GM12878 (cell line): ENCODE measurements at regions not wholly inside any gene's neighbourhood (a gene's known extent, or its start where the extent isn't known, plus 50 kb on each side); places are given as distances from the start of the nearest gene placed in this dataset.

ENCODE experiments used
- ATAC-seq: fragments of 200-7000 bp; cut with Tn5 transposase; 3 replicates; pipeline ENCODE4 v1.9.1; 2020; ENCODE audit warnings: mild to moderate bottlenecking, moderate library complexity
- BruUV-seq: library from RNA; stranded (reverse); fragments of 400-500 nt; replicated peaks from 2 replicates; lab custom pipeline; 2021; lab: Mats Ljungman, UMichigan
- CTCF ChIA-PET: fragments of 300-600 bp; sonication (Branson Sonifier 250); formaldehyde crosslinking; extraction: SDS; loops from one replicate; lab custom pipeline; 2021; ENCODE audit warnings: inconsistent platforms; lab: Yijun Ruan, JAX
- POLR2A ChIA-PET: fragments of 350-600 bp; formaldehyde crosslinking; extraction: SDS; loops from one replicate; lab custom pipeline; 2021; ENCODE audit warnings: inconsistent platforms; lab: Charles Lee
- RAD21 ChIA-PET: fragments of 300-600 bp; sonication (Branson Sonifier 250); formaldehyde crosslinking; loops from one replicate; lab custom pipeline; 2023; ENCODE audit warnings: antibody characterized with exemption; ENCODE audit not compliant: unreplicated experiment; lab: Charles Lee
- SMC1A ChIA-PET: fragments of 300-600 bp; sonication (Branson Sonifier 250); formaldehyde crosslinking; loops from one replicate; lab custom pipeline; 2023; ENCODE audit not compliant: unreplicated experiment, uncharacterized antibody; lab: Charles Lee
- DNase-seq: peaks from one replicate; pipeline ENCODE4 v3.0.0-alpha.2; 2011; ENCODE audit warnings: low read depth, low spot score
- FAIRE-seq: peaks from 3 replicates; lab custom pipeline; 2011; peaks lifted over from hg19 to GRCh38; lab: Jason Lieb, UNC
- H2AFZ ChIP-seq: 2 replicates; pipeline ENCODE4 v1.6.0; 2011; ENCODE audit warnings: low read depth, low read length, control low read depth; ENCODE audit not compliant: control insufficient read depth
- H3K27ac ChIP-seq: 2 replicates; pipeline ENCODE4 v1.5.1; 2011; ENCODE audit warnings: control low read depth; ENCODE audit not compliant: control insufficient read depth, insufficient read depth
- H3K27me3 ChIP-seq, 2 experiments: replicated peaks in 1 of 2; 2 replicates each; pipeline versions ENCODE4 v1.6.0 to v1.6.1; 2011; ENCODE audit warnings: low read length in 1 of 2; ENCODE audit not compliant: control insufficient read depth in 2 of 2, insufficient read depth in 2 of 2
- H3K36me3 ChIP-seq, 2 experiments: 2 replicates each; pipeline ENCODE4 v1.5.1; 2011; ENCODE audit warnings: low read length in 1 of 2; ENCODE audit not compliant: control insufficient read depth in 2 of 2, insufficient read depth in 2 of 2
- H3K4me1 ChIP-seq: 2 replicates; pipeline ENCODE4 v1.6.1; 2011; ENCODE audit warnings: mild to moderate bottlenecking, low read length, moderate library complexity, mixed read lengths; ENCODE audit not compliant: control insufficient read depth, insufficient read depth
- H3K4me2 ChIP-seq: 2 replicates; pipeline ENCODE4 v1.6.0; 2011; ENCODE audit warnings: control low read depth; ENCODE audit not compliant: control insufficient read depth, insufficient read depth
- H3K4me3 ChIP-seq: fragments of 200-600 bp; sonication (generic); 2 replicates; pipeline ENCODE4 v1.5.1; 2016
- H3K79me2 ChIP-seq: 2 replicates; pipeline ENCODE4 v1.6.0; 2011; ENCODE audit warnings: low read length; ENCODE audit not compliant: control insufficient read depth, insufficient read depth
- H3K9ac ChIP-seq: 2 replicates; pipeline ENCODE4 v1.8.0; 2011; ENCODE audit warnings: low read length, control low read depth, mixed read lengths; ENCODE audit not compliant: control insufficient read depth, insufficient read depth
- H3K9me3 ChIP-seq: replicated peaks from 3 replicates; pipeline ENCODE4 v1.5.1; 2011; ENCODE audit warnings: mild to moderate bottlenecking, low read length; ENCODE audit not compliant: control insufficient read depth, insufficient read depth
- H4K20me1 ChIP-seq: 2 replicates; pipeline ENCODE4 v1.6.0; 2011; ENCODE audit not compliant: control insufficient read depth, insufficient read depth
- CREM ChIP-seq: IDR thresholded peaks from 2 replicates; pipeline ENCODE4 v1.6.1; 2014; ENCODE audit warnings: antibody characterized with exemption, low read depth
- CUX1 ChIP-seq: IDR thresholded peaks from 2 replicates; pipeline ENCODE4 v1.6.1; 2012; ENCODE audit warnings: improper control_type of control experiment, low read depth, low read length; ENCODE audit not compliant: insufficient replicate concordance
- E2F4 ChIP-seq: IDR thresholded peaks from 2 replicates; pipeline ENCODE4 v1.6.1; 2012; ENCODE audit warnings: low read depth, low read length, improper control_type of control experiment
- ELK1 ChIP-seq: IDR thresholded peaks from 2 replicates; pipeline ENCODE4 v1.6.1; 2012; ENCODE audit warnings: low read depth, low read length, improper control_type of control experiment
- GATAD2B ChIP-seq: fragments of 450-650 bp; conservative IDR thresholded peaks from 2 replicates; pipeline ENCODE4 v1.6.1; 2017; ENCODE audit warnings: low read depth, mild to moderate bottlenecking, moderate library complexity
- HSF1 ChIP-seq: fragments of 150-350 bp; IDR thresholded peaks from 2 replicates; pipeline ENCODE4 v1.6.1; 2014; ENCODE audit warnings: mild to moderate bottlenecking, low read depth, low read length
- IKZF1 ChIP-seq: fragments of 450-650 bp; conservative IDR thresholded peaks from 2 replicates; pipeline ENCODE4 v1.6.1; 2017; ENCODE audit warnings: antibody characterized with exemption, mild to moderate bottlenecking
- NFYA ChIP-seq: IDR thresholded peaks from 2 replicates; pipeline ENCODE4 v1.6.1; 2011; ENCODE audit warnings: low read depth, mild to moderate bottlenecking, low read length, improper control_type of control experiment, borderline replicate concordance
- PBX3 ChIP-seq: IDR thresholded peaks from 2 replicates; pipeline ENCODE4 v1.6.1; 2011; ENCODE audit warnings: mild to moderate bottlenecking, low read depth, low read length, moderate library complexity; ENCODE audit not compliant: insufficient replicate concordance
- SIN3A ChIP-seq: IDR thresholded peaks from 2 replicates; pipeline ENCODE4 v1.6.1; 2012; ENCODE audit warnings: low read depth, low read length, improper control_type of control experiment
- TCF3 ChIP-seq: IDR thresholded peaks from 2 replicates; pipeline ENCODE4 v1.6.1; 2012; ENCODE audit warnings: low read depth, mild to moderate bottlenecking, low read length, borderline replicate concordance; ENCODE audit not compliant: insufficient read depth
- TCF7 ChIP-seq: IDR thresholded peaks from 2 replicates; pipeline ENCODE4 v1.6.1; 2014; ENCODE audit warnings: antibody characterized with exemption, borderline replicate concordance
- WGBS: methylation state at CpG from one replicate; pipeline ENCODE4 v1.1.6; 2016; ENCODE audit warnings: low lambda C conversion rate; ENCODE audit not compliant: insufficient replicate concordance, insufficient coverage; ENCODE audit errors: missing lambda C conversion rate; 5-methylcytosine and 5-hydroxymethylcytosine counted together
- in situ Hi-C: fragments of 300-500 bp; cut with MboI; formaldehyde crosslinking; loops from 9 replicates; pipeline ENCODE4 v1.14.3; 2018; ENCODE audit warnings: mixed read lengths
- intact Hi-C: fragments of 100-400 bp; cut with micrococcal nuclease; formaldehyde crosslinking; loops from one replicate; pipeline ENCODE4 v1.14.2; 2022; ENCODE audit not compliant: unreplicated experiment

- TF ChIP-seq PBX3 (no peak), E2F4 (no peak), GATAD2B (no peak), SIN3A (no peak), NFYA (no peak)
Observed at GRCh38 chr11:29916040-29916439, 100.8 kb downstream of the KCNA4 start (continued).

- Histone ChIP-seq H3K9me3 (no peaks in the 10 kb centered on the region), H3K27ac (no peak overlapping the region), H3K4me2 (no peak overlapping the region), H3K27me3 (no peaks in the 10 kb centered on the region), H3K36me3 (no peaks in the 10 kb centered on the region), H3K4me1 (no peaks in the 10 kb centered on the region), H3K79me2 (no peaks in the 10 kb centered on the region), H3K9ac (no peak overlapping the region), H4K20me1 (no peaks in the 10 kb centered on the region), H3K4me3 (no peak overlapping the region), H2AFZ (no peak overlapping the region)
- FAIRE-seq (no peak), DNase-seq (no peak), ATAC-seq (no peak)
- no TSS peak for BruUV-seq
- in situ Hi-C loops, result no loop called here
- WGBS, result 29% methylated on average over 2 of the region's 2 CpGs
- intact Hi-C loops, result no loop called here
- SMC1A ChIA-PET, result interaction anchor here (0.6 kb wide), 1 partner anchor 104 kb away, joined by 3 read pairs; no protein-coding TSS in a partner anchor
- POLR2A ChIA-PET, result no interaction called here
- RAD21 ChIA-PET, result no interaction called here
- CTCF ChIA-PET, result no interaction called here
- TF ChIP-seq CREM (no peak), IKZF1 (no peak), CUX1 (no peak), ELK1 (no peak), TCF7 (no peak), HSF1 (no peak), TCF3 (no peak)
Observed at GRCh38 chr11:29914203-29914930, 102.5 kb downstream of the KCNA4 start.
